Calu3 (cell line): ENCODE measurements at regions not wholly inside any gene's neighbourhood (a gene's known extent, or its start where the extent isn't known, plus 50 kb on each side); places are given as distances from the start of the nearest gene placed in this dataset.
"Not testable (repeated sequence)": the region's sequence is repeated elsewhere in the genome, so short reads cannot be mapped to it uniquely, and the experiment has no call there.

Source experiments
- BruUV-seq: library from RNA; stranded (reverse); fragments of 400-500 nt; replicated peaks from 2 replicates; lab custom pipeline; 2021; lab: Mats Ljungman, UMichigan
- CTCF ChIA-PET: fragments of 300-600 bp; sonication (Branson Sonifier 250); formaldehyde crosslinking; loops from one replicate; lab custom pipeline; 2022; ENCODE audit warnings: antibody characterized with exemption; lab: Charles Lee
- DNase-seq: peaks from one replicate; pipeline ENCODE4 v3.0.0; 2022
- H3K27ac Mint-ChIP-seq: one replicate; pipeline ENCODE4 v1.8.0; 2022; ENCODE audit warnings: mixed read lengths; ENCODE audit not compliant: unreplicated experiment
- H3K27me3 Mint-ChIP-seq: one replicate; pipeline ENCODE4 v1.8.0; 2022; ENCODE audit warnings: mixed read lengths; ENCODE audit not compliant: unreplicated experiment
- H3K36me3 Mint-ChIP-seq: one replicate; pipeline ENCODE4 v1.8.0; 2022; ENCODE audit warnings: mild to moderate bottlenecking, moderate library complexity, mixed read lengths; ENCODE audit not compliant: insufficient read depth, unreplicated experiment
- H3K4me1 Mint-ChIP-seq: one replicate; pipeline ENCODE4 v1.8.0; 2022; ENCODE audit warnings: mild to moderate bottlenecking, low read depth, mixed read lengths; ENCODE audit not compliant: unreplicated experiment
- H3K4me3 Mint-ChIP-seq: one replicate; pipeline ENCODE4 v1.8.0; 2022; ENCODE audit warnings: mild to moderate bottlenecking, low read depth, moderate library complexity, mixed read lengths; ENCODE audit not compliant: unreplicated experiment
- H3K9me3 Mint-ChIP-seq: one replicate; pipeline ENCODE4 v1.8.0; 2022; ENCODE audit warnings: low read depth, mixed read lengths; ENCODE audit not compliant: unreplicated experiment
- CTCF ChIP-seq: fragments of 200-600 bp; IDR thresholded peaks from one replicate; pipeline ENCODE4 v1.8.0; 2022; ENCODE audit warnings: antibody characterized with exemption; ENCODE audit not compliant: unreplicated experiment
- intact Hi-C: fragments of 100-400 bp; cut with micrococcal nuclease; formaldehyde crosslinking; loops from one replicate; pipeline ENCODE4 v1.10.0; 2022; ENCODE audit not compliant: unreplicated experiment

- TF ChIP-seq CTCF = no peak
- CTCF ChIA-PET = no interaction called here
- intact Hi-C loops = no loop called here
- Mint-ChIP-seq H3K4me1 (peaks cover 26% of the 10 kb centered on the region), H3K27ac (no peak overlapping the region), H3K4me3 (no peak overlapping the region), H3K9me3 (peaks cover 3% of the 10 kb centered on the region), H3K27me3 (peaks cover 15% of the 10 kb centered on the region), H3K36me3 (no peaks in the 10 kb centered on the region)
- no TSS peak for BruUV-seq
- DNase-seq = no peak
Observed at GRCh38 chr4:26017531-26017930, 103.5 kb downstream of the SMIM20 start.

- peaks cover 32% of the 10 kb centered on the region for H3K4me1 Mint-ChIP-seq
- H3K36me3 Mint-ChIP-seq, intact Hi-C loops, H3K27ac Mint-ChIP-seq, DNase-seq, H3K9me3 Mint-ChIP-seq, H3K27me3 Mint-ChIP-seq, H3K4me3 Mint-ChIP-seq, CTCF ChIA-PET, BruUV-seq: not testable (repeated sequence)
Observed at GRCh38 chr4:26017961-26018700, 104.1 kb downstream of the SMIM20 start.

- TF ChIP-seq CTCF = no peak
- H3K9me3 Mint-ChIP-seq = no peaks in the 10 kb centered on the region
- DNase-seq = peak; percentile 8
- H3K27me3 Mint-ChIP-seq = no peaks in the 10 kb centered on the region
- peaks cover 33% of the 10 kb centered on the region for H3K4me1 Mint-ChIP-seq
- H3K4me3 Mint-ChIP-seq = no peak overlapping the region
- H3K36me3 Mint-ChIP-seq = no peaks in the 10 kb centered on the region
- BruUV-seq = no TSS peak
- CTCF ChIA-PET = no interaction called here
- intact Hi-C loops = loop anchor here (5.0 kb wide), 1 partner anchor 33 kb away; no protein-coding TSS in a partner anchor
- no peak overlapping the region for H3K27ac Mint-ChIP-seq
Observed at GRCh38 chr4:26020083-26020668, 106.2 kb downstream of the SMIM20 start.

GRCh38 chr4:26020881-26021280 lies 106.9 kb downstream of the SMIM20 start:
- Mint-ChIP-seq H3K9me3 (no peaks in the 10 kb centered on the region), H3K27ac (no peak overlapping the region), H3K4me3 (no peak overlapping the region), H3K27me3 (no peaks in the 10 kb centered on the region), H3K36me3 (no peaks in the 10 kb centered on the region), H3K4me1 (peaks cover 33% of the 10 kb centered on the region)
- BruUV-seq = no TSS peak
- no peak for TF ChIP-seq CTCF
- CTCF ChIA-PET = interaction anchor here (0.6 kb wide), 1 partner anchor 477 kb away, joined by 5 read pairs; no protein-coding TSS in a partner anchor
- intact Hi-C loops = loop anchor here (5.0 kb wide), 1 partner anchor 34 kb away; no protein-coding TSS in a partner anchor
- no peak for DNase-seq
